Pancreas (tissue), 10 donors: ENCODE measurements at regions not wholly inside any gene's neighbourhood (a gene's known extent, or its start where the extent isn't known, plus 50 kb on each side); places are given as distances from the start of the nearest gene placed in this dataset.

Experiments used
- ATAC-seq, 4 donors: fragments of 200-7000 bp; cut with Tn5 transposase; one replicate each; pipeline versions ENCODE4 v1.8.0 to v1.9.1; 2020; ENCODE audit warnings: mild to moderate bottlenecking in 4 of 4, moderate library complexity in 4 of 4
- DNase-seq, 6 donors: peaks; one replicate each; pipeline ENCODE4 v3.0.0-alpha.2; 2020
- FAIRE-seq: peaks from 2 replicates; lab custom pipeline; 2012; peaks lifted over from hg19 to GRCh38; lab: Jason Lieb, UNC
- H3K27ac ChIP-seq, 4 donors: fragments of 200-600 bp; sonication (generic); 1 replicate in 3 of 4; 2 replicates in 1 of 4; pipeline versions ENCODE4 v1.5.0 to v1.8.0; 2020
- H3K27me3 ChIP-seq, 4 donors: fragments of 200-600 bp; one replicate each; pipeline ENCODE4 v1.8.0; 2021
- H3K36me3 ChIP-seq, 3 donors: fragments of 200-600 bp; sonication (generic) in 1 of 3; one replicate each; pipeline versions ENCODE4 v1.5.0 to v1.8.0; 2020 to 2021
- H3K4me1 ChIP-seq, 3 donors: fragments of 200-600 bp; one replicate each; pipeline ENCODE4 v1.8.0; 2021
- H3K4me3 ChIP-seq, 4 donors: fragments of 200-600 bp; sonication (generic) in 2 of 4; one replicate each; pipeline versions ENCODE4 v1.5.0 to v1.8.0; 2020 to 2021
- H3K9me3 ChIP-seq, 4 donors: fragments of 200-600 bp; one replicate each; pipeline ENCODE4 v1.8.0; 2021
- CTCF ChIP-seq, 4 donors: fragments of 200-600 bp; sonication (generic) in 3 of 4; IDR thresholded peaks; one replicate each; pipeline versions ENCODE4 v1.5.0 to v1.8.0; 2021; ENCODE audit warnings: antibody characterized with exemption in 4 of 4
- WGBS, 2 donors: extraction: QIAGEN DNeasy Blood & Tissue Kit; methylation state at CpG; one replicate each; pipeline ENCODE4 v1.1.7; 2013; 5-methylcytosine and 5-hydroxymethylcytosine counted together
- intact Hi-C, 3 donors: fragments of 100-400 bp; cut with DNase I; formaldehyde crosslinking; loops; one replicate each; pipeline versions ENCODE4 v1.11.1 to v1.14.2; 2022
- donor health status: healthy with polysubstance abuse.
- donor health status: DM: no; HTN: no; CAD: no; lungs with moderate emphysema.
- donor health status: DM: no; HTN: no; CAD: no.
- donor health status: control.
- donor health status: control.
- donor health status: Bipolar disorder and iron deficiency.
- donor health status: DM: yes; HTN: yes; CAD: no.
- donor health status: DM: no; HTN: no; CAD: no.
- donor health status: DM: no; HTN: no; CAD: no.
- donor health status: DM: yes; HTN: yes; CAD: no.

GRCh38 chr10:7101451-7101850, 309.4 kb downstream of the SFMBT2 start:
- no peaks in the 10 kb centered on the region for H3K9me3 ChIP-seq
- H3K4me3 ChIP-seq = no peak overlapping the region
- H3K27me3 ChIP-seq = no peaks in the 10 kb centered on the region
- intact Hi-C loops = no loop called here
- H3K4me1 ChIP-seq = no peaks in the 10 kb centered on the region
- ATAC-seq (no peak), DNase-seq (no peak), FAIRE-seq (no peak)
- no peak overlapping the region for H3K27ac ChIP-seq
- TF ChIP-seq CTCF (IDR thresholded peaks at IDR 0.05) = no peak
- 68 to 80% methylated on average over 5 of the region's 5 CpGs for WGBS, 2 donors
- no peaks in the 10 kb centered on the region for H3K36me3 ChIP-seq

- H3K36me3 ChIP-seq = no peaks in the 10 kb centered on the region
- H3K4me3 ChIP-seq = no peak overlapping the region
- TF ChIP-seq CTCF (IDR thresholded peaks at IDR 0.05) = no peak
- no peaks in the 10 kb centered on the region for H3K27me3 ChIP-seq
- no peak for DNase-seq
- H3K27ac ChIP-seq = no peak overlapping the region
- no peaks in the 10 kb centered on the region for H3K4me1 ChIP-seq
- ATAC-seq = no peak
- intact Hi-C loops = no loop called here
- WGBS, 2 donors = 53 to 63% methylated on average over 8 of the region's 8 CpGs
- H3K9me3 ChIP-seq = no peaks in the 10 kb centered on the region
- FAIRE-seq = no peak
These were observed 310.7 kb downstream of the SFMBT2 start for GRCh38 chr10:7100032-7100702.

- no peaks in the 10 kb centered on the region for H3K27me3 ChIP-seq
- H3K27ac ChIP-seq = no peak overlapping the region
- no peak overlapping the region for H3K4me3 ChIP-seq
- no peak for TF ChIP-seq CTCF (IDR thresholded peaks at IDR 0.05)
- no peaks in the 10 kb centered on the region for H3K4me1 ChIP-seq
- no peak for FAIRE-seq
- no peak for ATAC-seq
- DNase-seq = no peak
- no peaks in the 10 kb centered on the region for H3K36me3 ChIP-seq
- no peaks in the 10 kb centered on the region for H3K9me3 ChIP-seq
- WGBS, 2 donors = 62 to 74% methylated on average over 3 of the region's 3 CpGs
- intact Hi-C loops = no loop called here
These were observed 312.6 kb downstream of the SFMBT2 start for GRCh38 chr10:7098160-7098762.

GRCh38 chr10:7094781-7095180, 316.1 kb downstream of the SFMBT2 start:
- no peaks in the 10 kb centered on the region for H3K27me3 ChIP-seq
- H3K27ac ChIP-seq = no peak overlapping the region
- TF ChIP-seq CTCF (IDR thresholded peaks at IDR 0.05) = no peak
- no peak for FAIRE-seq
- ATAC-seq = no peak
- intact Hi-C loops = no loop called here
- H3K9me3 ChIP-seq = no peaks in the 10 kb centered on the region
- H3K4me1 ChIP-seq = no peaks in the 10 kb centered on the region
- no peaks in the 10 kb centered on the region for H3K36me3 ChIP-seq
- no peak overlapping the region for H3K4me3 ChIP-seq
- 37 to 51% methylated on average over 6 of the region's 6 CpGs for WGBS, 2 donors
- DNase-seq = no peak

- H3K27me3 ChIP-seq = no peaks in the 10 kb centered on the region
- intact Hi-C loops = no loop called here
- DNase-seq (no peak), FAIRE-seq (no peak), ATAC-seq (no peak)
- no peak for TF ChIP-seq CTCF (IDR thresholded peaks at IDR 0.05)
- WGBS, 2 donors = 72 to 88% methylated on average over 5 of the region's 5 CpGs
- no peak overlapping the region for H3K27ac ChIP-seq
- H3K9me3 ChIP-seq = no peaks in the 10 kb centered on the region
- H3K4me1 ChIP-seq = no peaks in the 10 kb centered on the region
- H3K36me3 ChIP-seq = no peaks in the 10 kb centered on the region
- no peak overlapping the region for H3K4me3 ChIP-seq
These were observed 317.5 kb downstream of the SFMBT2 start for GRCh38 chr10:7093368-7093767.
